ENCODE measurements at regions not wholly inside any gene's neighbourhood (a gene's known extent, or its start where the extent isn't known, plus 50 kb on each side); places are given as distances from the start of the nearest gene placed in this dataset.

GRCh38 chr5:4876804-4877203, 263.3 kb upstream of the ADAMTS16 start:
- ChIA-PET CTCF (no interaction called here), POLR2A (no interaction called here)
- H3K4me1 Mint-ChIP-seq (ENCODE audit: low read depth, unreplicated experiment), result no peaks in the 10 kb centered on the region
- H3K27ac Mint-ChIP-seq (ENCODE audit: unreplicated experiment), result no peak overlapping the region
- Histone ChIP-seq H3K4me1 (no peaks in the 10 kb centered on the region), H3K36me3 (ENCODE audit: control insufficient read depth, insufficient read depth, low read length) (no peaks in the 10 kb centered on the region), H3K27me3 (replicated peaks; ENCODE audit: control insufficient read depth, insufficient read depth, low read length) (no peaks in the 10 kb centered on the region), H3K4me3 (ENCODE audit: low read depth, low read length) (no peak overlapping the region), H3K9me3 (no peaks in the 10 kb centered on the region)
- H3K27me3 Mint-ChIP-seq (ENCODE audit: insufficient read depth, unreplicated experiment), result no peaks in the 10 kb centered on the region
- no peak for TF ChIP-seq CTCF (IDR thresholded peaks at IDR 0.05; ENCODE audit: insufficient read depth in 1 of 2, low read depth in 1 of 2, low read length in 1 of 2, severe bottlenecking in 1 of 2, unreplicated experiment in 1 of 2)
- no TSS peak for BruUV-seq (replicated peaks)
- no peak overlapping the region for H3K4me3 Mint-ChIP-seq (ENCODE audit: unreplicated experiment)
- no peaks in the 10 kb centered on the region for H3K9me3 Mint-ChIP-seq (ENCODE audit: unreplicated experiment)
- intact Hi-C loops (cut with micrococcal nuclease; ENCODE audit: unreplicated experiment), result no loop called here
- no peak for DNase-seq
- no peaks in the 10 kb centered on the region for H3K36me3 Mint-ChIP-seq (ENCODE audit: insufficient read depth, unreplicated experiment)

- no peak for TF ChIP-seq CTCF (IDR thresholded peaks at IDR 0.05; ENCODE audit: insufficient read depth in 1 of 2, low read depth in 1 of 2, low read length in 1 of 2, severe bottlenecking in 1 of 2, unreplicated experiment in 1 of 2)
- no peak for DNase-seq
- Histone ChIP-seq H3K4me3 (ENCODE audit: low read depth, low read length) (no peak overlapping the region), H3K27me3 (replicated peaks; ENCODE audit: control insufficient read depth, insufficient read depth, low read length) (no peaks in the 10 kb centered on the region), H3K9me3 (no peaks in the 10 kb centered on the region), H3K4me1 (no peaks in the 10 kb centered on the region), H3K36me3 (ENCODE audit: control insufficient read depth, insufficient read depth, low read length) (no peaks in the 10 kb centered on the region; the same call in 1 of the 2 replicates)
- CTCF ChIA-PET, result interaction anchor here (0.6 kb wide), 1 partner anchor 549 kb away, joined by 4 read pairs; no protein-coding TSS in a partner anchor
- POLR2A ChIA-PET, result no interaction called here
- no peaks in the 10 kb centered on the region for H3K36me3 Mint-ChIP-seq (ENCODE audit: insufficient read depth, unreplicated experiment)
- no peak overlapping the region for H3K27ac Mint-ChIP-seq (ENCODE audit: unreplicated experiment)
- no TSS peak for BruUV-seq (replicated peaks)
- intact Hi-C loops (cut with micrococcal nuclease; ENCODE audit: unreplicated experiment), result no loop called here
- no peaks in the 10 kb centered on the region for H3K9me3 Mint-ChIP-seq (ENCODE audit: unreplicated experiment)
- no peaks in the 10 kb centered on the region for H3K27me3 Mint-ChIP-seq (ENCODE audit: insufficient read depth, unreplicated experiment)
- no peak overlapping the region for H3K4me3 Mint-ChIP-seq (ENCODE audit: unreplicated experiment)
- no peaks in the 10 kb centered on the region for H3K4me1 Mint-ChIP-seq (ENCODE audit: low read depth, unreplicated experiment)
Observed at GRCh38 chr5:4877579-4877978, 262.6 kb upstream of the ADAMTS16 start.

- ChIA-PET CTCF (interaction anchor here (0.6 to 2.5 kb wide), 7 partner anchors 63 to 543 kb away, joined by 3 to 17 read pairs (median 4); partner anchors contain the start of gene ICE1), POLR2A (no interaction called here)
- H3K27me3 ChIP-seq (replicated peaks; ENCODE audit: control insufficient read depth, insufficient read depth, low read length), result no peaks in the 10 kb centered on the region
- no peaks in the 10 kb centered on the region for H3K9me3 ChIP-seq
- no TSS peak for BruUV-seq (replicated peaks)
- DNase-seq, result no peak
- no peak overlapping the region for H3K4me3 ChIP-seq (ENCODE audit: low read depth, low read length)
- no peaks in the 10 kb centered on the region; the same call in 1 of the 2 replicates for H3K36me3 ChIP-seq (ENCODE audit: control insufficient read depth, insufficient read depth, low read length)
- Mint-ChIP-seq H3K4me3 (ENCODE audit: unreplicated experiment) (no peak overlapping the region), H3K9me3 (ENCODE audit: unreplicated experiment) (no peaks in the 10 kb centered on the region), H3K27ac (ENCODE audit: unreplicated experiment) (no peak overlapping the region), H3K36me3 (ENCODE audit: insufficient read depth, unreplicated experiment) (no peaks in the 10 kb centered on the region), H3K27me3 (ENCODE audit: insufficient read depth, unreplicated experiment) (no peaks in the 10 kb centered on the region), H3K4me1 (ENCODE audit: low read depth, unreplicated experiment) (no peaks in the 10 kb centered on the region)
- H3K4me1 ChIP-seq, result no peaks in the 10 kb centered on the region
- intact Hi-C loops (cut with micrococcal nuclease; ENCODE audit: unreplicated experiment), result loop anchor here (1.0 kb wide), 4 partner anchors 184 to 540 kb away; no protein-coding TSS in a partner anchor
- no peak for TF ChIP-seq CTCF (IDR thresholded peaks at IDR 0.05; ENCODE audit: insufficient read depth in 1 of 2, low read depth in 1 of 2, low read length in 1 of 2, severe bottlenecking in 1 of 2, unreplicated experiment in 1 of 2)
Observed at GRCh38 chr5:4879075-4879474, 261.1 kb upstream of the ADAMTS16 start.

Data from Caco-2 (cell line).